GM12874 (cell line): ENCODE measurements at regions not wholly inside any gene's neighbourhood (a gene's known extent, or its start where the extent isn't known, plus 50 kb on each side); places are given as distances from the start of the nearest gene placed in this dataset.

Source experiments
- CTCF ChIP-seq: IDR thresholded peaks from 2 replicates; pipeline ENCODE4 v1.5.1; 2011; ENCODE audit warnings: low read depth, mild to moderate bottlenecking, control low read depth, low read length, moderate library complexity; ENCODE audit not compliant: insufficient read depth

DNA sequence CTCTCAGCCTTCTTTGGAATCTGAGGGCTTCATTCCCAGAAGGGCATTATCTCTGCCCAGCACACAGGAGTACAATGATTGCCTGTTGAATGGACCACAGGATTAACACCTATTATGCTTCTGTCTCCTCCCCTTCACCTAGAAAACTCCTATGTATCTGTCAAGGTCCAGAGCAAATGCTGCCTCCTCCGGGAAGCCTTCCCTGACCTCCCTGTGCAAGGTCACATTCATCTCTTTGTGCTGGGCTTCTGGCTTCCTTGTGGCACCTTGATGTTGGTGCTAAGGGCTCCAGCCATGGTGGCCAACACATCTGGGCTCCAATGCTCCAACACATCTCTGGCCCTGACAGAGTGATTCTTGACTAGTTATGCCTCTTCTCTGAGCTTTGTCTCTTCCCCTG, 49.9 kb upstream of the ATP2B2 start:
- no peak for TF ChIP-seq CTCF

DNA sequence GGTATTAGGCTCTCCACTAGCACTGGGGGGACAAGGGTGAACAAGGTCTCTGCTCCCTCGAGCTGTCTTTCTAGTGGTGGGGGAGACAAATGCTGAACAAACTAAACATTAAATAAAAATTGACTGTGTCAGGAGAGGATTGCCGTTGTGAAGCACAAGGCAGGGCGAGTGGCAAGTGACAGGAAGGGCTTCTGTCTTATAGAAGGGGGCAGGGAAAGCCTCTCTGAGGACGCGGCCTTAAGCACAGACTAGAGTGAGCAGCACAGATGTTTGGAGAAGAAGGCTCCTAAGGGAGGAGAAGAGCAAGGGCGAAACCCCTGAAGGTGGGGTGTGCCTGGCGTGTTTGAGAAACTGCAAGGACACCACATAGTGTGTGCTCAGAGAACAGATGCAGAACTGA, 50.9 kb upstream of the ATP2B2 start:
- no peak for TF ChIP-seq CTCF

DNA sequence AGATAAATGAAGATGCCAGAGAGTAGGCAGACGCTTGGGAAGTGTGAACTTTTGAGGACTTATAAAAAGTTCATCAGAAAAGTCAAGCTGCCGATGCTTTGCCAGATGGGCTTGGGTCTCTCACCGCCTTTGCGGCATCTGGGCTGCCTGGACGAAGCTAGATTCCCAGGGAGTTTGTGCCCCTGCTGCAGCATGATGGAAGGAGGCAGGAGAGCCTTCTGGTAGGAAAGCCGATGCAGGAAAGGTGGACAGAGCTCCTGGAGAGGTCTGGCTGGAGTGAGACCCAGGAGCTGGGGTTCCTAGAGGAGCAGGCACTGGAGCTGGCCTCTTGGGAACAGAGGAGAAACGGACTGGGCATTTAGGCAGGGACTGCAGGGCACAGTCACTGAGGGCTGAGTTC, 51.9 kb upstream of the ATP2B2 start:
- TF ChIP-seq CTCF, result no peak

DNA sequence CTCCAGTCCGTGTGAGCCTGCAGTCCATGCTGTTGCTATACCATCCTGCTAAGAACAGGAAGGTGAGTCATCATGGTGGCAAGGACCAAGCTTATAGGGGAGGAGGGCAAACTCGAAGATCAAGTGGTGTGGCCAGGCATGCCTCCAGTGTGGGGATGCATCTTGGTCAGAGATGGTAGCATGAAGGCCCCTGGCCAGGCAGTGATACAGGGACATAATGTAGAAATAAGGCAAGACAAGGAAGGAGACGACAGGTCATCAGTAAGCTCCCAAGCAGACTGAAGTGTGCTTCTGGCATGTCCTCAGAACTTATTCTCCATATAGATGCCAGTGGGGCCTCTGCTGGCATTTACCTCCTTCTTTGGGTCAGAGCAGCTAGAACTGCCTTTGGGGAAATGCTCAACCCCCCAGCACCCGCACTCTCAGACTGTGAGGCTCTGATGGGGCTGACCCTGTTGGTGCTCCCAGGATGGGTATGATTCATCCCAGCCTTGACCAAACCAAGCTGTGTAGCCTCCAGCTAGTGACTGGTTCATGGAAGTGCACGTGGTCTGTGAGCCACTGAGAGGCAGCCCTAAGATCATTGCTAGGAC, 52.5 kb upstream of the ATP2B2 start:
- TF ChIP-seq CTCF, result no peak

DNA sequence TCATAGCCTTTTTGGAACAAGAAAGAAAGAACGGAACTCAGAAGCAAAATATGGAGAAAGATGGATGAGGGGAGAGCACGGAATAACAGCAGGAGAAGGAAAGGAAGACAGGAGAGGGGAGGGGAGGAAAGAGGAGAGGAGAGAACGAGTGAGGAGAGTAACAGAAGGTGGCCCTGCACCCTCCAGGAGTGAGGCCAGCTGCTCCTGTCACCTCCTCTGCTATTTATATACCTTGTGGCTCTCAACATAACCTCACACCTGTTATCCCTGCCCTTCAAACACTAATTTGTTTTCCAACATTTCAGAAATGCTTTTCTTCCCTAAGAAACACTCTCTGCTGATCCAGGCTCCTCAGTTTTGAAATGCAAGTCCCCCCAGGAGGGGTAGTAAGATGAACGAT, 53.4 kb upstream of the ATP2B2 start:
- TF ChIP-seq CTCF, result no peak

GRCh38 chr3:10560060-10560861, 54.9 kb upstream of the ATP2B2 start:
- TF ChIP-seq CTCF, result no peak

- no peak for TF ChIP-seq CTCF
Measured at GRCh38 chr3:10561162-10561945, 56.0 kb upstream of the ATP2B2 start.
